Smooth muscle cell (in vitro differentiated cells): ENCODE measurements at regions not wholly inside any gene's neighbourhood (a gene's known extent, or its start where the extent isn't known, plus 50 kb on each side); places are given as distances from the start of the nearest gene placed in this dataset.

ENCODE experiments used
- DNase-seq: peaks from one replicate; lab custom pipeline; 2025; ENCODE audit not compliant: unreplicated experiment; lab: John Stamatoyannopoulos, UW
- H2AFZ ChIP-seq: fragments of 200-600 bp; sonication (generic); 2 replicates; pipeline ENCODE4 v1.6.0; 2016; ENCODE audit warnings: antibody characterized with exemption, low read depth, mild to moderate bottlenecking
- H3F3A ChIP-seq: fragments of 200-600 bp; sonication (generic); 2 replicates; pipeline ENCODE4 v1.6.0; 2017; ENCODE audit warnings: antibody characterized with exemption, low read depth
- H3K27ac ChIP-seq: fragments of 200-600 bp; sonication (generic); 2 replicates; pipeline ENCODE4 v1.5.1; 2016; ENCODE audit warnings: low read depth, mild to moderate bottlenecking
- H3K27me3 ChIP-seq: fragments of 200-600 bp; sonication (generic); 2 replicates; pipeline ENCODE4 v1.6.1; 2016; ENCODE audit warnings: low read depth, mild to moderate bottlenecking
- H3K36me3 ChIP-seq: fragments of 200-600 bp; sonication (generic); 2 replicates; pipeline ENCODE4 v1.5.1; 2016; ENCODE audit warnings: low read depth
- H3K4me1 ChIP-seq: fragments of 200-600 bp; sonication (generic); 2 replicates; pipeline ENCODE4 v1.5.1; 2016; ENCODE audit warnings: low read depth
- H3K4me2 ChIP-seq: fragments of 200-600 bp; sonication (generic); 2 replicates; pipeline ENCODE4 v1.6.0; 2016; ENCODE audit warnings: mild to moderate bottlenecking
- H3K4me3 ChIP-seq: fragments of 200-600 bp; sonication (generic); 2 replicates; pipeline ENCODE4 v1.5.1; 2016; ENCODE audit warnings: mild to moderate bottlenecking
- H3K79me2 ChIP-seq: fragments of 200-600 bp; sonication (generic); 2 replicates; pipeline ENCODE4 v1.6.0; 2016; ENCODE audit warnings: low read depth, mild to moderate bottlenecking
- H3K9ac ChIP-seq: fragments of 200-600 bp; sonication (generic); 2 replicates; pipeline ENCODE4 v1.6.0; 2016; ENCODE audit warnings: low read depth
- H3K9me3 ChIP-seq: fragments of 200-600 bp; sonication (generic); replicated peaks from 2 replicates; pipeline ENCODE4 v1.5.1; 2016; ENCODE audit warnings: low read depth
- H4K20me1 ChIP-seq: fragments of 200-600 bp; sonication (generic); 2 replicates; pipeline ENCODE4 v1.6.0; 2016; ENCODE audit warnings: low read depth
- CTCF ChIP-seq: fragments of 200-600 bp; sonication (generic); IDR thresholded peaks from 2 replicates; pipeline ENCODE4 v1.5.1; 2017; ENCODE audit warnings: borderline replicate concordance, mild to moderate bottlenecking, antibody characterized with exemption; ENCODE audit not compliant: insufficient read depth, poor library complexity, severe bottlenecking
- WGBS: methylation state at CpG from one replicate; pipeline ENCODE4 v1.1.7; 2016; ENCODE audit warnings: low lambda C conversion rate; 5-methylcytosine and 5-hydroxymethylcytosine counted together

DNA sequence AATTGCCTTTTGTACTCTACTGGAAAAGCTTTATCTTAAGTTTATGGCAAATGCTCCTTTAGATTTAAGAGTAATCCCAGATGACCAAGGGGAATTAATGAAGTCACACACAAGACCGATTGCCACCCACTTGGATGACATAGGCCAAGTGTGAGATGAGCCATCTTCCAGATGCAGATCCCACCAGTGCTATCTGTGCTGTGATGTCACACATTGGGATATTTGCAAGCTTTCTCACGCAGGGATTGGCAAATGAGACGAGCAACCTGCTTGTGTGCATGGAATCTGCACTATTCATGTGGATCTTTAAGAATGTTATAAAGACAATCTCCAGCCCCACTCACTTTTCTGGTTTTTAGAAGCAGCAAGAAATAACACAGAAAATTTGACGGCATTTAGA lies 602.1 kb upstream of the TMEM132C start:
- Histone ChIP-seq H3K79me2 (no peaks in the 10 kb centered on the region), H3K27me3 (peaks cover 9% of the 10 kb centered on the region), H3K27ac (no peak overlapping the region), H3F3A (no peaks in the 10 kb centered on the region), H3K4me2 (peak overlapping the region; percentile 25), H2AFZ (no peak overlapping the region), H3K36me3 (no peaks in the 10 kb centered on the region), H3K9me3 (no peaks in the 10 kb centered on the region), H3K9ac (no peak overlapping the region), H3K4me1 (no peaks in the 10 kb centered on the region), H4K20me1 (no peaks in the 10 kb centered on the region), H3K4me3 (no peak overlapping the region)
- TF ChIP-seq CTCF = no peak
- 36% methylated on average over 4 of the region's 4 CpGs for WGBS
- no peak for DNase-seq

DNA sequence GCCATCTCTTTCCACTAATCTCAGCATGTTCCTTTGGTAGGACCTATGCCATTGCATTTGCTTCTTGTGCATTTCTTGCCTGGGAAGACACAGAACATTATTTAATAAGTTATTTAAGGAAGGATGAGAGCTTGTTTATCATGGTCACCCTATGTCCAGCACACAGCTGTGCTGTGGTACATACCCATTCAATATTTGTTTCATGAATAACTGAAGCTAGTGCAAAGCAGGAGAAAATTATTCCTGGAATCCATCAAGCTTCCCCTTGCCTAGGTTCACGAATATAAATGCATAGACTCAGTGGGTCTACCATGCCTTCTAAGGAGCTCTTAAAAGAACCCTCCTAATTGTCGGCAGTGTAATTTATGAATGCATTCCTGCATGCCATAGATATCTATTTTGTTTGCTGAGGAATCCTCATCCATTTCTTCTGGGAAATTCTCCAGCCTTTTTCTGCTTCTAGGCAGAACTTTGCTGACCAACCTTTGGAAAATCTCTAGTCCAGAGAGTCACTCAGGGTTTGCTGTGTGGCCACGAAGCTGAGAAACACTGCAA lies 599.8 kb upstream of the TMEM132C start:
- Histone ChIP-seq H3K4me1 (no peaks in the 10 kb centered on the region), H3K79me2 (no peaks in the 10 kb centered on the region), H3K9me3 (no peaks in the 10 kb centered on the region), H2AFZ (no peak overlapping the region), H3F3A (no peaks in the 10 kb centered on the region), H3K4me3 (no peak overlapping the region), H3K9ac (no peak overlapping the region), H3K27me3 (no peaks in the 10 kb centered on the region), H4K20me1 (no peaks in the 10 kb centered on the region), H3K36me3 (no peaks in the 10 kb centered on the region), H3K4me2 (no peak overlapping the region), H3K27ac (no peak overlapping the region)
- no peak for DNase-seq
- WGBS = 75% methylated on average over 3 of the region's 3 CpGs
- no peak for TF ChIP-seq CTCF

DNA sequence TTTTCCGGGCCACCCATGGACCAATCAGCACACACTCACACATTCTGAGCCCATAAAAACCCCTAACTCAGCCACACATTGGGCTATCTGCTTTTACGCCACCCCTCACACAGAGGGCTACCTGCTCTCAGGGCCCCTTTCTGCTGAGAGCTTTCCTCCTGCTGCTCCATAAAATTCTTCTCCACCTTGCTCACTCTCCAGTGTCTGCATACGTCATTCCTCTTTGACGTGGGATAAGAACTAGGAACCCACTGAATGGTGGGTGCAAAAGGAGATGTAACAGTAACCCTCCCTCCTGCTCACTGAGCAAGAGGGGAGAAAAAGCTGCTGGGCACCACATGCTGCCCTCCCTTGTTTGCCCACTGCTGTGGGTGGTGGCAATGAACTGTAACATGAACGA lies 596.7 kb upstream of the TMEM132C start:
- Histone ChIP-seq H3K27me3 (no peaks in the 10 kb centered on the region), H3K9ac (no peak overlapping the region), H3K4me1 (no peaks in the 10 kb centered on the region), H3K79me2 (no peaks in the 10 kb centered on the region), H2AFZ (no peak overlapping the region), H4K20me1 (no peaks in the 10 kb centered on the region), H3K4me3 (no peak overlapping the region), H3K27ac (no peak overlapping the region), H3K36me3 (no peaks in the 10 kb centered on the region), H3F3A (no peaks in the 10 kb centered on the region), H3K9me3 (no peaks in the 10 kb centered on the region), H3K4me2 (no peak overlapping the region)
- no peak for TF ChIP-seq CTCF
- no peak for DNase-seq
- WGBS = 84% methylated on average over 5 of the region's 5 CpGs

GRCh38 chr12:127670796-127671195 lies 596.2 kb upstream of the TMEM132C start:
- Histone ChIP-seq H4K20me1 (no peaks in the 10 kb centered on the region), H3K36me3 (no peaks in the 10 kb centered on the region), H3K27me3 (no peaks in the 10 kb centered on the region), H3K79me2 (no peaks in the 10 kb centered on the region), H3K9ac (no peak overlapping the region), H3K4me1 (no peaks in the 10 kb centered on the region), H2AFZ (no peak overlapping the region), H3F3A (no peaks in the 10 kb centered on the region), H3K27ac (no peak overlapping the region), H3K4me2 (no peak overlapping the region), H3K4me3 (no peak overlapping the region), H3K9me3 (no peaks in the 10 kb centered on the region)
- 95% methylated on average over 5 of the region's 5 CpGs for WGBS
- no peak for TF ChIP-seq CTCF
- DNase-seq = no peak
